NCI-H1417 treated with DMSO at 0.1 percent for 48 hours (cell line): ENCODE measurements at regions not wholly inside any gene's neighbourhood (a gene's known extent, or its start where the extent isn't known, plus 50 kb on each side); places are given as distances from the start of the nearest gene placed in this dataset.
"Not testable (repeated sequence)": the region's sequence is repeated elsewhere in the genome, so short reads cannot be mapped to it uniquely, and the experiment has no call there.

Experiments used
- DNase-seq: peaks from one replicate; lab custom pipeline; 2025; lab: John Stamatoyannopoulos, UW

- no peak for DNase-seq
These were observed 162.2 kb upstream of the TNRC6C start for GRCh38 chr17:77796176-77796860.

DNA sequence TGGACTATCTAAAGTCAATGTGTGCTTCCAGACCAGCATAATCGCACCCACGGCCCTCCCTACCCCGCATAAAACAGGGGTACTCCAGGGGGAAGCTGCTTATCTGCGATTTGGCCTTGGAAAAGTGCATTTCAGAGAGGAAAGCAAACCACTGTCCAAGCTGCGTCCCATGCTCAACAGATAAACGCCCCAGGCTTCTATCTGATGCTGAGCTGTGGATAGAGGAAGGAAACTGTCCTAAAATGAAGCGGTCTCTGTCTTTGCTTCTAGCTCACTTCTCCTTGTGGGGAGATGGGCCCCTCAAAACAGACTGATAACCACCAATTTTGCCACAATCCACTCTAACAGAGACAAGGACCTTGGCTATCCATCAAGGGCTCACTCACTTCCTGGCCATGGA lies 160.5 kb upstream of the TNRC6C start:
- no peak for DNase-seq

- DNase-seq = no peak
These were observed 160.0 kb upstream of the TNRC6C start for GRCh38 chr17:77798481-77798880.

DNA sequence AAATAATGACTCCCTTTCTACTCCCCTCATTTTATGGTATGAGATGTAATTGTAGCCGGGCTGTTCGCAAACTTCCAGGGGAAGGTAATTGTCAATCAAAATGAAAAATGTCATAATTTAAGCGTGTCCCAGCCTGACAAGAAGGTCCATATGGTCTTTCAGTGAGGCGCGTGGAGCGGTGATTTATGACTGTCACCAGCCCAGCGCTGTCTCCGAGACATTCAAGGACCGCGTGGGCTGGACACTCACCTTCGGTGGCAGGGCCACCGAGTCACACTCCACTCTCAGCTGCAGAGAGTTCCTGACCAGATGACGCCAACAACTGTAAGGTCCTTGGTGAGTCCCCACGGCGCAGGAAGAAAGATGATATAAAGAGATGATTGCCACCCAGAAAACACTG lies 157.7 kb upstream of the TNRC6C start:
- DNase-seq = no peak

DNA sequence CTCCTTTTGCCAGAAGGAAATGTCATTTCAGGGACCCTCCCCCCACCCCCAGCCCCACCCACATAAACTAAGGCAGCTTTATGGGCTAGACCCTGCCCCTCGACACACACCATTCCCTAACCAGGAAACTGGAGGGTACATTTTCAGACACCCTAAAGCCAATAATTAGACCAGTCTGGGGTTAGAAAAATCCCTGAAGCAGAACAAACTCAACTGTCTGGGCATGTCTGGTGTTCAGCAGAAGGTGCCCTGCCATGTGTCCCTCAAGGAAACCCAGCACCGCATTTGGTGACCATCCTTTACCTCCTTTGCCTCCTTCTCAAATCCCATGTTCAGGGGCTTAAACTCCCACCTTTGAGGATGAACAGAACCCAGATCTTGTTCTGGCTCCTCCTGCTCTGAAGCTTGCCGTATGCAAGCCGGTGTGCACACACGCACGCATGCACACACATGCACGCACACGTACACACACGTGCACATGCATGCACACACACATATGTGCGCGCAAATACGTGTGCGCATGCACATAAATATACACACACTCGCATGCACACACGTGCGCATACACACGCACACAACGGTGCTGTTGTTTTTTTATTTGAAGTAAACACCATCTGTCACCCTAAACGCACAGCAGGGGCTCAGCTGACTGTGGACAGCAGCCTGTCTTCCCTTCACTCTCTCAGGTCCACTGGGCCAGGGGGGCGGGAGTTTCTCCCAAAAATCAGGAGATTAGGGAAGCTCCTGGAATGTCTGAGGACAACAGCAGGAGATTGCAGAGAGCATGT lies 156.8 kb upstream of the TNRC6C start:
- no peak for DNase-seq

DNA sequence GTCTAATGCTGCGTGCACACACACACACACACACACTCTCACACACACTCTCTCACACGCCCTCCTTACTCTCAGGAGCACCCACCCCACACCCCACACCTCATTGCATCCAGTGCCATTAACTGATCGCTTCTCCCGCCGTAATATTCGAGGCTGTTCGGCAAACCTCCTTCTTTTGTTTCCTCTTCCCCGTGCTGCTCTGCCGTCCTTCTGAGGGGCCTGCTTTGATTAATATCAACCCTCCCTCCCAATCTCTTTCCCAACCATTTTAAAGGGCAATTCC lies 156.2 kb upstream of the TNRC6C start:
- no peak for DNase-seq

- DNase-seq = no peak
These were observed 155.7 kb upstream of the TNRC6C start for GRCh38 chr17:77802811-77803220.

DNA sequence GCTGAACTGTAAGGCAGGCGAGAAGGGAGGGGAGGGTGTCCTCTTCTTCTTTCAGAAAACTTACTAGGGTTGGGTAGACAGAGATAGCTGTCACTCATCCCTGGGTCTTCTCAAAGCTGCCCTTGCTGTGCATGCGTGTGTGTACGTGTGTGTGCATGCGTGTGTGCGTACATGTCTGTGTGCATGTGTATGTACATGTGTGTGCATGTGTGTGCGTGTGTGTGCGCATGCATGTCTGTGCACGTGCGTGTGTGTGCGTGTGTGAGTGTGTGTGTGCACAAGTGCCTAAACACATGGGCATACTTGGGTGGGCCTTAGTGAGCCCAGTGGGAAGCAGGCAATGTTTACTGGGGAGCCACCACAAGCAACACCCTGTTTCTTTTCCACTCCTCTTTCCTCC lies 154.8 kb upstream of the TNRC6C start:
- DNase-seq = no peak

DNA sequence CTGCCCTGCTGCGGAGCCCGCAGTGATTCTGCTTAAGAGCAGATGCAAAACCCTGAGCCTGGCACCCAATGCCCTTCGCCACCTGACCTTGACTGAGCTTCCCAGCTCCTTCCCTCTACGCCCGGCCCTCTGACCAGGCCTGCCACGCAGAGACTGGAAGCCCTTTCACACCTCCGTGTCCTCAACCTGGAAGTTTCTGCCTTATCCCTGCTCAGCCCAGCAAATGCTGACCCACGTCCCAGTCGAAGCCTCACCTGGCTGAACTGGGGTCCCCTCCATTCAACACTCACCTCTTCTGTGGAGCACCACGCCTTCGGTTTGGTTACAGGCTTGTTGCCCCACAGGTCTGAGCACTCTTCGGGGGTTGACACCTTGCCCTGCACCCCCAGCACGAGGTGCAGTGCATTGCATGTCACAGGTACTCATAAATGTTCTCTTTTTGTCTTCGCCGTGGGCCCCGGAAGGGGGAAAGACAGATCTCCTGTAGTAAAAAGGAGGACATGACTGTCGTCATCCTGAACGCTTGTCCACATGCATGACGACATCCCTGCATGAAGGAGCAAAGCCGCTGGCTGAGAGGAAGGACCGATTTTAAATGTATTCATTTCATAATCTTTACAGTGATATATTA lies 153.6 kb upstream of the TNRC6C start:
- no peak for DNase-seq

DNA sequence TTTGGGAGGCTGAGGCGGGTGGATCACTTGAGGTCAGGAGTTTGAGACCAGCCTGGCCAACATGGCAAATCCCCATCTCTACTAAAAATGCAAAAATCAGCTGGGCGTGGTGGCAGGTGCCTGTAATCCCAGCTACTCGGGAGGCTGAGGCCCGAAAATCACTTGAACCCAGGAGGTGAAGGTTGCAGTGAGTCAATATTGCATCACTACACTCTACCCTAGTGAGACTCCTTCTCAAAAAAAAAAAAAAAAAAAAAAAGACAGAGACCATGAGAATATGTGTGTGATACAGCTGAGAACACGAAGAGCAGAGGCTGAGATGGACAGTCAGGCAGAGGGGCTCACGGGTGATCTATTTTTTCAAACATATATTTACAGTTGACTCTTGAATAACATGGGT lies 152.5 kb upstream of the TNRC6C start:
- DNase-seq = not testable (repeated sequence)

GRCh38 chr17:77807051-77807745 lies 151.3 kb upstream of the TNRC6C start:
- DNase-seq = no peak

GRCh38 chr17:77807746-77808441 lies 150.6 kb upstream of the TNRC6C start:
- no peak for DNase-seq

GRCh38 chr17:77808686-77809425 lies 149.6 kb upstream of the TNRC6C start:
- no peak for DNase-seq

- no peak for DNase-seq
These were observed 148.7 kb upstream of the TNRC6C start for GRCh38 chr17:77809814-77810213.

DNA sequence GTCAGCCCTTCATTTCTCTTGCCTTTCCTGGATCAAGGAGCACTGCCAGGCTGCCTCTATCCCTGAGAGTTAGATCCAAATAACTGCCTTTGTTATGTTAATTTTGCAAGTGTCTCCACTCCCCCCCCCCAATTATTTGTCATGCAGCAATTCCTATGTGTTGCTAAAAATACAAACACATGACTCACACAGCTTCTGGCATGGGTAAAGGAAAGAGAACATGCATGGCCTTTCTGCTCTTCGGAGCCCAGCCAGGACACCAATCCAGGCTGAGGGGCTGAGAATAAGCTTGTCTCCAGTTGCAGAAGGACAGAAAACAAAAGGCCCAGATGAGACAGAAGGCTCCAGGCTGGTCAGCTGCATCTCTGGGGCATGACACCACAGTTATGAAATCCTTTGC lies 148.0 kb upstream of the TNRC6C start:
- no peak for DNase-seq

DNA sequence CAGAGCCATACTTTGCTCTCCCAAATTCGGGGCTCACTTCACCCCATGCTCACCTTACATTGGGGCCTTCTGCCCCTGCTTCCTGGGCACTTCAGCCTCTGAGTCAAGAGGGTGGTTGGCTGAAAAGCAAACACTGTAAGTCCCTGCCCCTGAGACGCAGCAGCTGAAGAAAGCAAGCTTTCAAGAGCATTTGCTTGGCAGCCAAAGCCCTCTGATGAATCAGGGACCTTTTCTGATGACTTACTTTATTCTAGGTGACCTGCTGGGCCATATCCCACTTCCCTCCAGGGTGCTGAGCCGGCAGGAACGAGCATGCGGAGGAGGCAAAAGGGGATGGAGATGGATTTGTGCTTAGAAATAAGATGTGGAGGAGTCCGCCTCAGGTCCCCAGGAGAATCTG lies 147.0 kb upstream of the TNRC6C start:
- no peak for DNase-seq

DNA sequence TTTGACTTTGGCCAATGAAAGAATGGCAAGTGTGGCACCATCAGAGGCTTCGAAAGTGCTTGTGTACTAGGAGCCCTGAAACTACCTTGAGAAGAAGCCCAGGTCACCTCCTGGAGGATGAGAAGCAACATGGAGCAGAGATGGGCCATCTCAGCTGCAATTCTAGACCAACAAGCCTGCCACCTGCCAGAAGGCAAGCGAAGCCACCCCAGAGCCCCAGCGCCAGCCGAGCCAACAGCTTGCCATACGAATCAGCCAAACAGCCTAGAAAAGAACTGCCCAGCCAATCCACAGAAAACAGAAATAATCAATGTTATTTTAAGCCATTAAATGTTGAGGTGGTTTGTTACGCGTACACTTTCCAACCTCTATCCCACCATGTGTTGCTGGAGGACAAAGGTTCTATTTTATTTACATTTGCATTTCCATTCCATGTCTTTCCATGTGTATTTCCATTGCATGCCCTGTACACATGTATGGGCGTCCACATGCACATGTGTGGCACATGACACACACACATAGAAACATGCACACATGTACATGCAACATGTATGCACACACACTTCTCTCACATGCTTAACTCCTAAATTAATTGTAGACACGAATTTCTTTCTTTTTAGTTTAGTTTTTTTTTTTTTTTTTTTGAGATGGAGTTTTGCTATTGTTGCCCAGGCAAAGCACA lies 144.3 kb upstream of the TNRC6C start:
- no peak for DNase-seq

DNA sequence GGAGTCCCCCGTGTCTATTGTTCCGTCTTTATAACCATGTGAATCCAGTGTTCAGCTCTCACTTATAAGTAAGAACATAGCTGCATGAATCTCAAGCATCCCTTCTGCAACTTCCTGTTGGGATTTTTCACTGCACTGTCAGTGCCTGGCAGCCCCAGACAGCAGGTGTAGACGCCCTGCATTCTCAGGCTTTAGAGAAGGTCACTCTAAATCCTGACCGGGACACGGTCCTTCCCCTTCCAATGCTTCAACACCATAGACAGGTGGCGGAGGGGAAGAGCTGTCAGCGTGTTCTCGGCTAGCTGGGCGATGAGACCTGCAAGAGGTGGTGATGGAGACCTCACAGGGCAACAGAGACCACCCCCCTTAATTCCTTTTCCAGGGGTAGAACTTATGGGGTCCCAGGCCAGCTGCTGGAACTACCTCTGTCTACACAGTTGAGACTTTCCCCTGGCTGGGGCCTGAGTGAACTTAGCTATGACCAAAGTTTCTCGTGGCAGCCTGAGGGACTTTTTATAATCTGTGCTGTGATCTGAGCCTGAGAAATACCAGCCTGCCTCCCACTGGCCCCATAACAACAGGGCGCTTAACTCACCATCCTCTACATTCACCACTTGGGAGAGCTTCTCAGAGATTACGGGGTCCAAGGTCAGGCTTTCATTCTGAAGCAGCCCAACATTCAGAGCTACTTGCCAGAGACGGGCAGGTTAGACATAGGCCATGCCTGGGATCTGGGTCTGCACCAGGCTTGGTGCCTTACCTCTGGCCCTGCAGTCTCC lies 143.2 kb upstream of the TNRC6C start:
- no peak for DNase-seq

DNA sequence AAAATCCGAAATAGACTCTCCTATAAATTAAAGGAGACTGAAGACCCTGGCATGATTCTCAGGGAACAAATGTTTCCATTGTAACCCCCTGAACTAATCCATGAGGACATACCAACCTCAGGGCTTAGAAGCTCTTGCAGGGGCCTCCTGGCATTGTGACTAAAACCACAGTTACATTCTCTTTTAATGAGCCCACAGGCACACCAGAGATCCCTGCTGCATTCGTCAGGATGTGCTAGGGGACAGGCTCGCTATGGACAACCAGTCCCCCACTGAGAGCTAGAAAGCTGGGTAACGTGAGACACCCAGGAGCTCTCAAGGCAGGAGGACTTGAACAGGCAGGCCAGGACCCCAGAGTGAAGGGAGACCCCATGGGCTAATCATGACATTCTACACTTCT lies 140.6 kb upstream of the TNRC6C start:
- no peak for DNase-seq

DNA sequence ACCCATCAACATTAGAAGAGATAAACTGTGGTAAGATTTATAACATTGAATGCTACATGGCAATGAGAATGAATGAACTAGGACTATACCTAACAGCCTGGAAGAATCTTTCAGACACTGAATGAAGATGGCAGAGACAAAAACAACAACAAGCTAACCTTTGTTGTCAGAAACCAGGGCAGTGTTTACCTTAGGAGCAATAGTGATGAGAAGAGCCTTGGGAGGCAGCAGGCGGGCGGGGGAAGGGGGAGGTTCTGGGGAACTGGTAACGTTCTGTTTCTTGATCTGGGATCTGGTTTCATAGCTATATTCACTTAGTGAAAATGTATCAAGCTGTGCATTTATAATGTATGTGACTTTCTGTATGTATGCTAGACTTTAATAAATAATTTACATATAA lies 139.0 kb upstream of the TNRC6C start:
- no peak for DNase-seq
